ENCODE measurements at regions not wholly inside any gene's neighbourhood (a gene's known extent, or its start where the extent isn't known, plus 50 kb on each side); places are given as distances from the start of the nearest gene placed in this dataset.

DNA sequence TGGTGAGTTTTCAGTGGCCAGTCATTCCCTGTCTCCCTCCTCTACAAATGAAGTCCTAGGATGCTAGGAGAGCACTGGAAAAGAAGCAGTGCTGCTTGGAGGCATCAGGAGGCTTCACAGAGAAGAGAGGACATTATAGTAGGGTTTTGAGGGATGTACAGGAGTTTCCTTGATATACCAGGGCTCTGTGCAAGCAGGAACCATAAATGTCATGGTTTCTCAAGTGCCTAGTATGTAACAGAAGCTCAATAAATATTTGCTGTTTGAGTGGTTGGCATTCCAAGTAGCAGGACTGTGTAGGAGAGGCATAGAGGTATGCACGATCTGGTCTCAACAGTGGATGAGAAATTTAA lies 133.5 kb upstream of the WNT4 start:
- Histone ChIP-seq H3K9me3 (ENCODE audit: insufficient read depth, low read length, severe bottlenecking) (no peaks in the 10 kb centered on the region), H3K4me2 (ENCODE audit: insufficient read depth, low read length) (no peak overlapping the region), H4K20me1 (ENCODE audit: insufficient read depth, low read length) (peaks cover 7% of the 10 kb centered on the region), H3K79me2 (ENCODE audit: insufficient read depth, low read length) (no peaks in the 10 kb centered on the region), H3K36me3 (ENCODE audit: insufficient read depth, low read length) (no peaks in the 10 kb centered on the region), H2AFZ (ENCODE audit: low read depth, low read length) (no peak overlapping the region), H3K9ac (ENCODE audit: low read depth, low read length) (no peak overlapping the region), H3K4me3 (ENCODE audit: low read depth in 1 of 2, low read length in 2 of 2) (no peak overlapping the region), H3K27me3 (ENCODE audit: insufficient read depth, low read length, poor library complexity) (no peaks in the 10 kb centered on the region), H3K27ac (ENCODE audit: low read length) (no peak overlapping the region), H3K4me1 (ENCODE audit: insufficient read depth, low read length) (no peaks in the 10 kb centered on the region)
- no peak for TF ChIP-seq EZH2 (IDR thresholded peaks at IDR 0.05; ENCODE audit: borderline replicate concordance, low read depth, low read length, severe bottlenecking)
- TF ChIP-seq, protein P1, sequence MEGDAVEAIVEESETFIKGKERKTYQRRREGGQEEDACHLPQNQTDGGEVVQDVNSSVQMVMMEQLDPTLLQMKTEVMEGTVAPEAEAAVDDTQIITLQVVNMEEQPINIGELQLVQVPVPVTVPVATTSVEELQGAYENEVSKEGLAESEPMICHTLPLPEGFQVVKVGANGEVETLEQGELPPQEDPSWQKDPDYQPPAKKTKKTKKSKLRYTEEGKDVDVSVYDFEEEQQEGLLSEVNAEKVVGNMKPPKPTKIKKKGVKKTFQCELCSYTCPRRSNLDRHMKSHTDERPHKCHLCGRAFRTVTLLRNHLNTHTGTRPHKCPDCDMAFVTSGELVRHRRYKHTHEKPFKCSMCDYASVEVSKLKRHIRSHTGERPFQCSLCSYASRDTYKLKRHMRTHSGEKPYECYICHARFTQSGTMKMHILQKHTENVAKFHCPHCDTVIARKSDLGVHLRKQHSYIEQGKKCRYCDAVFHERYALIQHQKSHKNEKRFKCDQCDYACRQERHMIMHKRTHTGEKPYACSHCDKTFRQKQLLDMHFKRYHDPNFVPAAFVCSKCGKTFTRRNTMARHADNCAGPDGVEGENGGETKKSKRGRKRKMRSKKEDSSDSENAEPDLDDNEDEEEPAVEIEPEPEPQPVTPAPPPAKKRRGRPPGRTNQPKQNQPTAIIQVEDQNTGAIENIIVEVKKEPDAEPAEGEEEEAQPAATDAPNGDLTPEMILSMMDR (IDR thresholded peaks at IDR 0.05; ENCODE audit: borderline replicate concordance, extremely low read depth, low read length, poor library complexity, severe bottlenecking): no peak
- DNase-seq (no peak), ATAC-seq (ENCODE audit: insufficient read depth, low read depth) (no peak)

DNA sequence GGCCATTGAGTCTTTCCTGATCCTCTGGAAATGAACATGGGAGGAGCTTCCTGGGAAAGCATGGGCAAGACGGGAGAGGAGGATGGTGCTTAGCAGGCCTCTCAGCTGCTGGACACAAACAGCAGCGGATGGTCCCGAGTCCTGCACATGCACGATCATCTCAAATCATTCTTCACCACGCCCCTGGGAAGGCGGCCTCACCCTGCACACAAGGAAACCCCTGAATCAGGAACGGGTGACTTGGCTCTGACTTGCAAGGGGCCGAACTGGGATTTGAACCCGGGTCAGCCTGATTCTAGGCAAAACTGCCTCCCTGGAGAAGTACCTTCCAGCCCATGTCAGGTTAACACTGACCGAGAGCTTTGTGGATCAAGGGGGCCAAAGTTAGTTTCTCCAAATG lies 134.8 kb upstream of the WNT4 start:
- TF ChIP-seq EZH2 (IDR thresholded peaks at IDR 0.05; ENCODE audit: borderline replicate concordance, low read depth, low read length, severe bottlenecking): no peak
- DNase-seq: no peak
- H2AFZ ChIP-seq (ENCODE audit: low read depth, low read length): no peak overlapping the region
- no peaks in the 10 kb centered on the region for H3K79me2 ChIP-seq (ENCODE audit: insufficient read depth, low read length)
- no peaks in the 10 kb centered on the region for H3K4me1 ChIP-seq (ENCODE audit: insufficient read depth, low read length)
- no peak overlapping the region for H3K9ac ChIP-seq (ENCODE audit: low read depth, low read length)
- H3K27me3 ChIP-seq (ENCODE audit: insufficient read depth, low read length, poor library complexity): no peaks in the 10 kb centered on the region
- no peak overlapping the region for H3K4me3 ChIP-seq (ENCODE audit: low read depth in 1 of 2, low read length in 2 of 2)
- no peak overlapping the region for H3K4me2 ChIP-seq (ENCODE audit: insufficient read depth, low read length)
- no peaks in the 10 kb centered on the region for H3K36me3 ChIP-seq (ENCODE audit: insufficient read depth, low read length)
- H3K9me3 ChIP-seq (ENCODE audit: insufficient read depth, low read length, severe bottlenecking): no peaks in the 10 kb centered on the region
- peaks cover 7% of the 10 kb centered on the region for H4K20me1 ChIP-seq (ENCODE audit: insufficient read depth, low read length)
- no peak overlapping the region for H3K27ac ChIP-seq (ENCODE audit: low read length)
- ATAC-seq (ENCODE audit: insufficient read depth, low read depth): no peak

DNA sequence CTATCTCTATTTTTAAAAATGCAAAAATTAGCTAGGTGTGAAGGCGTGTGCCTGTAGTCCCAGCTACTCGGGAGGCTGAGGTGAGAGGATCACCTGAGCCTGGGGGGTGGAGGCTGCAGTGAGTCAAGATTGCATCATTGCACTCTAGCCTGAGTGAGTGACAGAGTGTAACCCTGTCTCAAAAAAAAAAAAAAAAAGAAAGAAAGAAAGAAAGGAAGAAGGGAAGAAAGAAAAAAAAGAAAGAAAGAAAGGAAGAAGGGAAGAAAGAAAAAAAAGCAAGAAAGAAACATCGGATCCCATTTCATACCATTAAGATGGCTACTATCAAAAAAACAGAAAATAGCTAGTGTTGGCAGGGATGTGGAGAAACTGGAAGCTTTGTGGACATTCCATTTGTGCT lies 136.8 kb upstream of the WNT4 start:
- no peak overlapping the region for H3K9ac ChIP-seq (ENCODE audit: low read depth, low read length)
- no peak overlapping the region for H3K4me2 ChIP-seq (ENCODE audit: insufficient read depth, low read length)
- H4K20me1 ChIP-seq (ENCODE audit: insufficient read depth, low read length): peaks cover 6% of the 10 kb centered on the region
- no peaks in the 10 kb centered on the region for H3K9me3 ChIP-seq (ENCODE audit: insufficient read depth, low read length, severe bottlenecking)
- no peak for DNase-seq
- H3K4me3 ChIP-seq (ENCODE audit: low read depth in 1 of 2, low read length in 2 of 2): no peak overlapping the region
- TF ChIP-seq, protein P1 (IDR thresholded peaks at IDR 0.05; ENCODE audit: borderline replicate concordance, extremely low read depth, low read length, poor library complexity, severe bottlenecking): no peak
- no peak for TF ChIP-seq EZH2 (IDR thresholded peaks at IDR 0.05; ENCODE audit: borderline replicate concordance, low read depth, low read length, severe bottlenecking)
- no peaks in the 10 kb centered on the region for H3K4me1 ChIP-seq (ENCODE audit: insufficient read depth, low read length)
- no peaks in the 10 kb centered on the region for H3K27me3 ChIP-seq (ENCODE audit: insufficient read depth, low read length, poor library complexity)
- H3K27ac ChIP-seq (ENCODE audit: low read length): no peak overlapping the region
- H2AFZ ChIP-seq (ENCODE audit: low read depth, low read length): no peak overlapping the region
- no peaks in the 10 kb centered on the region for H3K79me2 ChIP-seq (ENCODE audit: insufficient read depth, low read length)
- H3K36me3 ChIP-seq (ENCODE audit: insufficient read depth, low read length): no peaks in the 10 kb centered on the region
- ATAC-seq (ENCODE audit: insufficient read depth, low read depth): no peak

DNA sequence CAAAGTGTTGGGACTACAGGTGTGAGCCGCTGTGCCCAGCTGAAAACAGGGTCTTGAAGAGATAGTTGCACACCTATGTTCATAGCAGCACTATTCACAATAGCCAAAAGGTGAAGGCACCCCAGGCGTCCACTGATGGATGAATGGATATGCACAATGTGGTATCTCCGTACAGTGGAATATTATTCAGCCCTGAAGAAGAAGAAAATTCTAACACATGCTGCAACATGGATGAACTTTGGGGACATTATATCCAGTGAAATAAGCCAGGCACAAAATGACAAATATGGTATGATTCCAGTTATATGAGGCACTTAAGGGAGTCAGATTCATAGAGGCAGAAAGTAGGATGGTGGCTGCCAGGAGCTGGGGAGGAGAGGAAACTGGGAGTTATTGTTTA lies 137.6 kb upstream of the WNT4 start:
- H3K4me2 ChIP-seq (ENCODE audit: insufficient read depth, low read length): no peak overlapping the region
- no peak overlapping the region for H3K27ac ChIP-seq (ENCODE audit: low read length)
- no peak for DNase-seq
- H3K9ac ChIP-seq (ENCODE audit: low read depth, low read length): no peak overlapping the region
- H3K4me1 ChIP-seq (ENCODE audit: insufficient read depth, low read length): no peaks in the 10 kb centered on the region
- H3K79me2 ChIP-seq (ENCODE audit: insufficient read depth, low read length): no peaks in the 10 kb centered on the region
- H3K27me3 ChIP-seq (ENCODE audit: insufficient read depth, low read length, poor library complexity): no peaks in the 10 kb centered on the region
- ATAC-seq (ENCODE audit: insufficient read depth, low read depth): no peak
- no peaks in the 10 kb centered on the region for H3K9me3 ChIP-seq (ENCODE audit: insufficient read depth, low read length, severe bottlenecking)
- H2AFZ ChIP-seq (ENCODE audit: low read depth, low read length): no peak overlapping the region
- H4K20me1 ChIP-seq (ENCODE audit: insufficient read depth, low read length): peaks cover 3% of the 10 kb centered on the region; the same call in 1 of the 2 replicates
- TF ChIP-seq EZH2 (IDR thresholded peaks at IDR 0.05; ENCODE audit: borderline replicate concordance, low read depth, low read length, severe bottlenecking): no peak
- TF ChIP-seq, protein P1 (IDR thresholded peaks at IDR 0.05; ENCODE audit: borderline replicate concordance, extremely low read depth, low read length, poor library complexity, severe bottlenecking): no peak
- H3K4me3 ChIP-seq (ENCODE audit: low read depth in 1 of 2, low read length in 2 of 2): no peak overlapping the region
- no peaks in the 10 kb centered on the region for H3K36me3 ChIP-seq (ENCODE audit: insufficient read depth, low read length)
